K562 (cell line): ENCODE measurements at regions not wholly inside any gene's neighbourhood (a gene's known extent, or its start where the extent isn't known, plus 50 kb on each side); places are given as distances from the start of the nearest gene placed in this dataset.

Experiments
- ATAC-seq: fragments of 200-7000 bp; cut with Tn5 transposase; 3 replicates; pipeline ENCODE4 v1.9.1; 2020; ENCODE audit warnings: moderate library complexity
- BruUV-seq: library from RNA; stranded (reverse); fragments of 400-500 nt; replicated peaks from 2 replicates; lab custom pipeline; 2021; lab: Mats Ljungman, UMichigan
- CTCF ChIA-PET: fragments of 300-600 bp; formaldehyde crosslinking; extraction: SDS; loops from one replicate; lab custom pipeline; 2021; ENCODE audit warnings: low intra/inter-chr PET ratio; lab: Yijun Ruan, JAX
- POLR2A ChIA-PET: fragments of 300-600, 350-650 bp; sonication (Branson Sonifier 250); formaldehyde crosslinking; extraction: SDS; loops from one replicate; lab custom pipeline; 2021; ENCODE audit warnings: antibody characterized with exemption, inconsistent platforms; lab: Yijun Ruan, JAX
- DNase-seq, 4 experiments: peaks; one replicate each; pipeline versions ENCODE4 v3.0.0 to v3.0.0-alpha.2; 2011 to 2018; ENCODE audit warnings: low spot score in 3 of 4, mixed read lengths in 3 of 4; ENCODE audit errors: extremely low read depth in 1 of 4
- FAIRE-seq: peaks from 2 replicates; lab custom pipeline; 2011; peaks lifted over from hg19 to GRCh38; lab: Jason Lieb, UNC
- H2AFZ ChIP-seq: 2 replicates; pipeline ENCODE4 v1.6.0; 2011; ENCODE audit warnings: low read depth, low read length, control low read depth, inconsistent platforms
- H3K27ac ChIP-seq: fragments of 200-600 bp; 3 replicates; pipeline ENCODE4 v1.8.0; 2011; ENCODE audit warnings: low read depth, mild to moderate bottlenecking, control low read depth, inconsistent platforms, low read length, moderate library complexity, mixed read lengths; ENCODE audit errors: extremely low read depth
- H3K27me3 ChIP-seq, 2 experiments: fragments of 300-600 bp in 1 of 2; 2 replicates in 1 of 2; 3 replicates in 1 of 2; pipeline versions ENCODE4 v1.6.0 to v1.8.0; 2011; ENCODE audit warnings: inconsistent platforms in 2 of 2, low read length in 2 of 2, mild to moderate bottlenecking in 1 of 2, mixed read lengths in 1 of 2, moderate library complexity in 1 of 2; ENCODE audit not compliant: control insufficient read depth in 2 of 2, insufficient read depth in 2 of 2
- H3K36me3 ChIP-seq: fragments of 300-600 bp; 3 replicates; pipeline ENCODE4 v1.8.0; 2011; ENCODE audit warnings: mild to moderate bottlenecking, low read length, inconsistent platforms; ENCODE audit not compliant: control insufficient read depth, insufficient read depth
- H3K4me1 ChIP-seq, 2 experiments: fragments of 200-600 bp in 1 of 2; replicated peaks in 1 of 2; 2 replicates in 1 of 2; 3 replicates in 1 of 2; pipeline versions ENCODE4 v1.5.1 to v1.8.0; 2011; ENCODE audit warnings: inconsistent platforms in 2 of 2, low read length in 2 of 2, mild to moderate bottlenecking in 1 of 2, mixed read lengths in 1 of 2, moderate library complexity in 1 of 2; ENCODE audit not compliant: control insufficient read depth in 2 of 2, insufficient read depth in 2 of 2
- H3K4me2 ChIP-seq: 2 replicates; pipeline ENCODE4 v1.6.1; 2011; ENCODE audit warnings: low read length, control low read depth, inconsistent platforms, mixed read lengths; ENCODE audit not compliant: insufficient read depth
- H3K4me3 ChIP-seq: fragments of 200-600 bp; sonication (generic), shearing (Covaris generic); 2 replicates; pipeline ENCODE4 v1.5.1; 2016; ENCODE audit warnings: control low read depth, inconsistent platforms
- H3K79me2 ChIP-seq: fragments of 200-600 bp; 3 replicates; pipeline ENCODE4 v1.8.0; 2011; ENCODE audit warnings: low read length, inconsistent platforms; ENCODE audit not compliant: control insufficient read depth, insufficient read depth
- H3K9ac ChIP-seq, 2 experiments: 2 replicates each; pipeline versions ENCODE4 v1.6.0 to v1.6.1; 2011; ENCODE audit warnings: low read depth in 2 of 2, low read length in 2 of 2, control low read depth in 1 of 2, inconsistent platforms in 1 of 2, mild to moderate bottlenecking in 1 of 2, mixed read lengths in 1 of 2; ENCODE audit not compliant: insufficient read depth in 1 of 2
- H3K9me1 ChIP-seq: one replicate; pipeline ENCODE4 v1.6.0; 2011; ENCODE audit warnings: inconsistent platforms, mild to moderate bottlenecking, low read length, moderate library complexity; ENCODE audit not compliant: control insufficient read depth, insufficient read depth
- H3K9me3 ChIP-seq: replicated peaks from 2 replicates; pipeline ENCODE4 v1.5.1; 2011; ENCODE audit warnings: low read depth, low read length, inconsistent platforms; ENCODE audit not compliant: control insufficient read depth, insufficient read depth
- H4K20me1 ChIP-seq: replicated peaks from 2 replicates; pipeline ENCODE4 v1.6.1; 2011; ENCODE audit warnings: low read length, inconsistent platforms, mixed read lengths; ENCODE audit not compliant: control insufficient read depth, insufficient read depth
- NFATC3 ChIP-seq: fragments of 450-650 bp; IDR thresholded peaks from 2 replicates; pipeline ENCODE4 v1.6.1; 2017; ENCODE audit warnings: mild to moderate bottlenecking
- NR2F6 ChIP-seq: fragments of 450-650 bp; formaldehyde crosslinking; IDR thresholded peaks from 2 replicates; pipeline ENCODE4 v1.4.0; 2020; ENCODE audit warnings: mild to moderate bottlenecking
- RNF2 ChIP-seq: sonication (generic); IDR thresholded peaks from 2 replicates; pipeline ENCODE4 v1.6.1; 2016
- SREBF1 ChIP-seq: fragments of 150-350 bp; IDR thresholded peaks from 2 replicates; pipeline ENCODE4 v1.6.1; 2014; ENCODE audit warnings: antibody characterized with exemption, low read depth, low read length, borderline replicate concordance
- WGBS: fragments of 100-300 bp; shearing (Covaris generic); methylation state at CpG from one replicate; pipeline ENCODE4 v1.1.6; 2016; ENCODE audit warnings: low coverage, mixed read lengths; ENCODE audit not compliant: insufficient coverage; ENCODE audit errors: missing lambda C conversion rate; 5-methylcytosine and 5-hydroxymethylcytosine counted together
- in situ Hi-C: fragments of 300-500 bp; cut with MboI; formaldehyde crosslinking; loops from 4 replicates; pipeline ENCODE4 v1.15.0; 2018; ENCODE audit warnings: inconsistent platforms, mixed read lengths
- intact Hi-C: fragments of 100-400 bp; cut with micrococcal nuclease; formaldehyde crosslinking; loops from 2 replicates; pipeline ENCODE4 v1.14.2; 2022
- TF ChIP-seq, protein P1 (sequence below): fragments of 250-450 bp; sonication (Bioruptor Pico); IDR thresholded peaks from 2 replicates; pipeline ENCODE4 v1.4.0; 2020; ENCODE audit warnings: mild to moderate bottlenecking, moderate library complexity, borderline replicate concordance
- TF ChIP-seq, protein P2 (sequence below): sonication (generic); formaldehyde crosslinking; IDR thresholded peaks from 2 replicates; pipeline ENCODE4 v1.8.0; 2022; ENCODE audit warnings: mild to moderate bottlenecking, missing genetic modification reagents

DNA sequence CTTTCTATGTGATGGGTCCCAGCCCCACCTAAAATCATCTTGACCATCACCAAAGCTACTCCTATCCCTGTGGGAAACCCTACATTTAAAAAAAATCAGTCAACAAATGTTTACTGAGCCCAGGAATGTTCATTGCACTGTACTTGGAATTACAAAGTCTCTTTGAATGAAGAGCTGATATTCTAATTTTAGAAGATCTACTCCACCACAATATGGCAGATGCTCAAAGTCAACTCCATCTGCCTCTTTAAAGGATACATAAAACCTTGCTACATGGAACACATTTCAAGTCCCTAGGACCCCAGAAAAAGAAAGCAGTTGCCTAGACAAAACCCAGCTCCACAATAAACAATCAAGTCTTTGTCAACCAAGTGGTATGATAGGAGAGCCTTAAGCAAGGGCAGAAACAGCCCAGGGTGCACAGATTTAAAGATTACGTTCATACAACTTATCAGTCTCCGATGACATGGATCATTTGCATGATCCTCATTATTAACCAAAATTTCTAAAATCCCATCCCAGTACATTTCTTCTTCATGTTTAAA is 234.3 kb upstream of the ACVR2A start:
- no peak for FAIRE-seq
- TF ChIP-seq, protein P1, sequence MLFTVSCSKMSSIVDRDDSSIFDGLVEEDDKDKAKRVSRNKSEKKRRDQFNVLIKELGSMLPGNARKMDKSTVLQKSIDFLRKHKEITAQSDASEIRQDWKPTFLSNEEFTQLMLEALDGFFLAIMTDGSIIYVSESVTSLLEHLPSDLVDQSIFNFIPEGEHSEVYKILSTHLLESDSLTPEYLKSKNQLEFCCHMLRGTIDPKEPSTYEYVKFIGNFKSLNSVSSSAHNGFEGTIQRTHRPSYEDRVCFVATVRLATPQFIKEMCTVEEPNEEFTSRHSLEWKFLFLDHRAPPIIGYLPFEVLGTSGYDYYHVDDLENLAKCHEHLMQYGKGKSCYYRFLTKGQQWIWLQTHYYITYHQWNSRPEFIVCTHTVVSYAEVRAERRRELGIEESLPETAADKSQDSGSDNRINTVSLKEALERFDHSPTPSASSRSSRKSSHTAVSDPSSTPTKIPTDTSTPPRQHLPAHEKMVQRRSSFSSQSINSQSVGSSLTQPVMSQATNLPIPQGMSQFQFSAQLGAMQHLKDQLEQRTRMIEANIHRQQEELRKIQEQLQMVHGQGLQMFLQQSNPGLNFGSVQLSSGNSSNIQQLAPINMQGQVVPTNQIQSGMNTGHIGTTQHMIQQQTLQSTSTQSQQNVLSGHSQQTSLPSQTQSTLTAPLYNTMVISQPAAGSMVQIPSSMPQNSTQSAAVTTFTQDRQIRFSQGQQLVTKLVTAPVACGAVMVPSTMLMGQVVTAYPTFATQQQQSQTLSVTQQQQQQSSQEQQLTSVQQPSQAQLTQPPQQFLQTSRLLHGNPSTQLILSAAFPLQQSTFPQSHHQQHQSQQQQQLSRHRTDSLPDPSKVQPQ = no peak
- TF ChIP-seq, protein P2, sequence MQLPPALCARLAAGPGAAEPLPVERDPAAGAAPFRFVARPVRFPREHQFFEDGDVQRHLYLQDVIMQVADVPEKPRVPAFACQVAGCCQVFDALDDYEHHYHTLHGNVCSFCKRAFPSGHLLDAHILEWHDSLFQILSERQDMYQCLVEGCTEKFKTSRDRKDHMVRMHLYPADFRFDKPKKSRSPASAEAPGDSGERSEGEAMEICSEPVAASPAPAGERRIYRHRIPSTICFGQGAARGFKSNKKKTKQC (CRISPR knock-in tag) = no peak
- TF ChIP-seq NR2F6 (no peak), RNF2 (no peak), SREBF1 (no peak), NFATC3 (no peak)
- H3K9me3 ChIP-seq = no peaks in the 10 kb centered on the region
- H3K36me3 ChIP-seq = no peaks in the 10 kb centered on the region
- ChIA-PET POLR2A (no interaction called here), CTCF (no interaction called here)
- no peaks in the 10 kb centered on the region for H3K27me3 ChIP-seq
- no peak overlapping the region for H3K9ac ChIP-seq
- H3K79me2 ChIP-seq = no peaks in the 10 kb centered on the region
- H4K20me1 ChIP-seq = no peaks in the 10 kb centered on the region
- ATAC-seq = no peak
- no TSS peak for BruUV-seq
- H3K4me3 ChIP-seq = no peak overlapping the region
- no peaks in the 10 kb centered on the region for H3K9me1 ChIP-seq
- in situ Hi-C loops = no loop called here
- H3K4me1 ChIP-seq = no peaks in the 10 kb centered on the region
- no peak overlapping the region for H3K4me2 ChIP-seq
- no peak overlapping the region for H3K27ac ChIP-seq
- 0% methylated on average over 2 of the region's 2 CpGs for WGBS
- DNase-seq = no peak
- intact Hi-C loops = no loop called here
- no peak overlapping the region for H2AFZ ChIP-seq
